Endothelial cell of umbilical vein (primary cell): ENCODE measurements at regions not wholly inside any gene's neighbourhood (a gene's known extent, or its start where the extent isn't known, plus 50 kb on each side); places are given as distances from the start of the nearest gene placed in this dataset.

Experiments used
- BruUV-seq: library from RNA; stranded (reverse); fragments of 400-500 nt; replicated peaks from 2 replicates; lab custom pipeline; 2021; lab: Mats Ljungman, UMichigan
- CTCF ChIA-PET: fragments of 300-600, 350-600 bp; sonication (Branson Sonifier 250); formaldehyde crosslinking; loops from one replicate; lab custom pipeline; 2021; ENCODE audit warnings: antibody characterized with exemption, inconsistent platforms; lab: Charles Lee
- POLR2A ChIA-PET: fragments of 300-600, 350-600 bp; sonication (Branson Sonifier 250); formaldehyde crosslinking; loops from one replicate; lab custom pipeline; 2021; ENCODE audit warnings: antibody characterized with exemption, inconsistent platforms; lab: Charles Lee
- DNase-seq: peaks from one replicate; pipeline ENCODE4 v3.0.0-alpha.2; 2011; ENCODE audit warnings: low read depth, low spot score
- FAIRE-seq: peaks from 2 replicates; lab custom pipeline; 2011; peaks lifted over from hg19 to GRCh38; lab: Jason Lieb, UNC
- H2AFZ ChIP-seq: 2 replicates; pipeline ENCODE4 v1.6.0; 2012; ENCODE audit warnings: low read depth, low read length, control low read depth, inconsistent platforms
- H3K27ac ChIP-seq: 2 replicates; pipeline ENCODE4 v1.5.1; 2011; ENCODE audit warnings: low read depth, mild to moderate bottlenecking, control low read depth, low read length, moderate library complexity; ENCODE audit not compliant: insufficient read depth
- H3K27me3 ChIP-seq, 2 experiments: 2 replicates each; pipeline versions ENCODE4 v1.6.0 to v1.6.1; 2011; ENCODE audit warnings: low read length in 2 of 2, mixed read lengths in 1 of 2; ENCODE audit not compliant: control insufficient read depth in 2 of 2, insufficient read depth in 2 of 2
- H3K36me3 ChIP-seq, 2 experiments: 2 replicates in 1 of 2; 3 replicates in 1 of 2; pipeline ENCODE4 v1.5.1; 2011; ENCODE audit warnings: low read length in 2 of 2, mild to moderate bottlenecking in 1 of 2, moderate library complexity in 1 of 2; ENCODE audit not compliant: control insufficient read depth in 2 of 2, insufficient read depth in 2 of 2; ENCODE audit errors: extremely low read depth in 1 of 2
- H3K4me1 ChIP-seq: 3 replicates; pipeline ENCODE4 v1.5.1; 2011; ENCODE audit warnings: mild to moderate bottlenecking, low read length; ENCODE audit not compliant: control insufficient read depth, insufficient read depth; ENCODE audit errors: extremely low read depth
- H3K4me2 ChIP-seq: 2 replicates; pipeline ENCODE4 v1.6.1; 2011; ENCODE audit warnings: low read length, control low read depth, mixed read lengths; ENCODE audit not compliant: insufficient read depth
- H3K4me3 ChIP-seq, 3 experiments: fragments of 200-600 bp in 1 of 3; sonication (generic), shearing (Covaris generic) in 1 of 3; replicated peaks in 1 of 3; 2 replicates each; pipeline ENCODE4 v1.5.1; 2011 to 2016; ENCODE audit warnings: control low read depth in 3 of 3, low read length in 3 of 3, mild to moderate bottlenecking in 2 of 3, inconsistent platforms in 1 of 3, low read depth in 1 of 3, moderate library complexity in 1 of 3; ENCODE audit not compliant: insufficient read depth in 1 of 3
- H3K79me2 ChIP-seq: 2 replicates; pipeline ENCODE4 v1.6.0; 2012; ENCODE audit warnings: low read length, inconsistent platforms; ENCODE audit not compliant: control insufficient read depth, insufficient read depth
- H3K9ac ChIP-seq: replicated peaks from 2 replicates; pipeline ENCODE3; 2011; ENCODE audit warnings: low read length, control low read depth; ENCODE audit not compliant: insufficient read depth; ENCODE audit errors: extremely low read depth
- H3K9me1 ChIP-seq: replicated peaks from 3 replicates; pipeline ENCODE4 v1.6.0; 2011; ENCODE audit warnings: mild to moderate bottlenecking, low read length; ENCODE audit not compliant: control insufficient read depth, insufficient read depth; ENCODE audit errors: extremely low read depth
- H3K9me3 ChIP-seq: replicated peaks from 2 replicates; pipeline ENCODE4 v1.5.1; 2012; ENCODE audit warnings: low read length, inconsistent platforms; ENCODE audit not compliant: control insufficient read depth, insufficient read depth
- H4K20me1 ChIP-seq: replicated peaks from 2 replicates; pipeline ENCODE3; 2011; ENCODE audit warnings: mild to moderate bottlenecking, low read length; ENCODE audit not compliant: control insufficient read depth, insufficient read depth; ENCODE audit errors: extremely low read depth
- EZH2 ChIP-seq: IDR thresholded peaks from 2 replicates; pipeline ENCODE4 v1.6.1; 2012; ENCODE audit warnings: borderline replicate concordance, low read depth, mild to moderate bottlenecking, moderate library complexity, low read length, inconsistent platforms; ENCODE audit not compliant: severe bottlenecking
- FOS ChIP-seq: IDR thresholded peaks from 2 replicates; pipeline ENCODE4 v1.6.1; 2011; ENCODE audit warnings: mild to moderate bottlenecking, low read length, moderate library complexity, borderline replicate concordance; ENCODE audit not compliant: insufficient read depth
- GATA2 ChIP-seq: IDR thresholded peaks from 2 replicates; pipeline ENCODE4 v1.7.0; 2011; ENCODE audit warnings: low read depth, mild to moderate bottlenecking, moderate library complexity, mixed read lengths, low read length; ENCODE audit not compliant: insufficient read length, insufficient read depth
- JUN ChIP-seq: IDR thresholded peaks from 2 replicates; pipeline ENCODE4 v1.6.1; 2011; ENCODE audit warnings: borderline replicate concordance, low read depth; ENCODE audit not compliant: insufficient read length, insufficient read depth
- MAX ChIP-seq: IDR thresholded peaks from 2 replicates; pipeline ENCODE4 v1.6.1; 2011; ENCODE audit not compliant: insufficient read depth, insufficient read length
- MYC ChIP-seq: IDR thresholded peaks from one replicate; pipeline ENCODE4 v1.6.1; 2011; ENCODE audit warnings: mild to moderate bottlenecking, low read depth, low read length
- POLR2A ChIP-seq: IDR thresholded peaks from 2 replicates; pipeline ENCODE4 v1.6.1; 2012; ENCODE audit warnings: low read depth, mild to moderate bottlenecking, control low read depth, low read length
- POLR2AphosphoS5 ChIP-seq: IDR thresholded peaks from 2 replicates; pipeline ENCODE4 v1.6.1; 2012; ENCODE audit warnings: low read depth, mild to moderate bottlenecking, control low read depth, low read length, moderate library complexity; ENCODE audit not compliant: insufficient read depth
- dilution Hi-C: fragments of 300-500 bp; cut with MboI; formaldehyde crosslinking; loops from one replicate; pipeline ENCODE4 v1.15.0; 2019; ENCODE audit warnings: low sequenced_read_pairs; ENCODE audit not compliant: extremely low pct_ligation_motif_present
- intact Hi-C: fragments of 100-400 bp; cut with micrococcal nuclease; formaldehyde crosslinking; loops from one replicate; pipeline ENCODE4 v1.10.0; 2022
- TF ChIP-seq, protein P1 (sequence below), 2 donors: IDR thresholded peaks; 1 replicate in 1 of 2; 2 replicates in 1 of 2; pipeline ENCODE4 v1.5.1; 2011; ENCODE audit warnings: low read length in 2 of 2, mild to moderate bottlenecking in 2 of 2, moderate library complexity in 2 of 2, control low read depth in 1 of 2, inconsistent platforms in 1 of 2, low read depth in 1 of 2; ENCODE audit not compliant: insufficient read depth in 1 of 2; ENCODE audit errors: extremely low read depth in 1 of 2

GRCh38 chr5:56325039-56325438, 91.9 kb upstream of the ANKRD55 start:
- H3K27me3 ChIP-seq, result no peaks in the 10 kb centered on the region
- no peak for TF ChIP-seq POLR2AphosphoS5
- no peak for TF ChIP-seq GATA2
- TF ChIP-seq FOS, result no peak
- H3K27ac ChIP-seq, result no peak overlapping the region
- H3K4me2 ChIP-seq, result no peak overlapping the region
- dilution Hi-C loops, result no loop called here
- intact Hi-C loops, result no loop called here
- FAIRE-seq, result no peak
- no peak overlapping the region for H3K4me3 ChIP-seq
- no TSS peak for BruUV-seq
- no peak overlapping the region for H3K9ac ChIP-seq
- no peak for DNase-seq
- no peaks in the 10 kb centered on the region for H3K9me3 ChIP-seq
- no peak overlapping the region for H2AFZ ChIP-seq
- no peaks in the 10 kb centered on the region for H4K20me1 ChIP-seq
- no peaks in the 10 kb centered on the region for H3K36me3 ChIP-seq
- ChIA-PET CTCF (interaction anchor here (1.0 kb wide), 1 partner anchor 512 kb away, joined by 3 read pairs; no protein-coding TSS in a partner anchor), POLR2A (no interaction called here)
- no peaks in the 10 kb centered on the region for H3K9me1 ChIP-seq
- no peaks in the 10 kb centered on the region for H3K79me2 ChIP-seq
- peaks cover 26% of the 10 kb centered on the region for H3K4me1 ChIP-seq

GRCh38 chr5:56323505-56323904, 90.4 kb upstream of the ANKRD55 start:
- FAIRE-seq (no peak), DNase-seq (no peak)
- Histone ChIP-seq H4K20me1 (no peaks in the 10 kb centered on the region), H3K4me3 (no peak overlapping the region), H2AFZ (no peak overlapping the region), H3K79me2 (no peaks in the 10 kb centered on the region), H3K9ac (no peak overlapping the region), H3K27me3 (no peaks in the 10 kb centered on the region), H3K4me2 (no peak overlapping the region), H3K27ac (no peak overlapping the region), H3K9me3 (no peaks in the 10 kb centered on the region), H3K36me3 (no peaks in the 10 kb centered on the region), H3K4me1 (peaks cover 15% of the 10 kb centered on the region), H3K9me1 (no peaks in the 10 kb centered on the region)
- intact Hi-C loops (no loop called here), dilution Hi-C loops (no loop called here)
- POLR2A ChIA-PET, result no interaction called here
- TF ChIP-seq GATA2 (no peak), FOS (no peak), JUN (no peak), POLR2A (no peak), MYC (no peak), MAX (no peak), POLR2AphosphoS5 (no peak), EZH2 (no peak)
- TF ChIP-seq, protein P1, sequence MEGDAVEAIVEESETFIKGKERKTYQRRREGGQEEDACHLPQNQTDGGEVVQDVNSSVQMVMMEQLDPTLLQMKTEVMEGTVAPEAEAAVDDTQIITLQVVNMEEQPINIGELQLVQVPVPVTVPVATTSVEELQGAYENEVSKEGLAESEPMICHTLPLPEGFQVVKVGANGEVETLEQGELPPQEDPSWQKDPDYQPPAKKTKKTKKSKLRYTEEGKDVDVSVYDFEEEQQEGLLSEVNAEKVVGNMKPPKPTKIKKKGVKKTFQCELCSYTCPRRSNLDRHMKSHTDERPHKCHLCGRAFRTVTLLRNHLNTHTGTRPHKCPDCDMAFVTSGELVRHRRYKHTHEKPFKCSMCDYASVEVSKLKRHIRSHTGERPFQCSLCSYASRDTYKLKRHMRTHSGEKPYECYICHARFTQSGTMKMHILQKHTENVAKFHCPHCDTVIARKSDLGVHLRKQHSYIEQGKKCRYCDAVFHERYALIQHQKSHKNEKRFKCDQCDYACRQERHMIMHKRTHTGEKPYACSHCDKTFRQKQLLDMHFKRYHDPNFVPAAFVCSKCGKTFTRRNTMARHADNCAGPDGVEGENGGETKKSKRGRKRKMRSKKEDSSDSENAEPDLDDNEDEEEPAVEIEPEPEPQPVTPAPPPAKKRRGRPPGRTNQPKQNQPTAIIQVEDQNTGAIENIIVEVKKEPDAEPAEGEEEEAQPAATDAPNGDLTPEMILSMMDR (IDR thresholded peaks at IDR 0.05; ENCODE audit: extremely low read depth in 1 of 2, insufficient read depth in 1 of 2, low read depth in 1 of 2, low read length in 2 of 2), result no peak
- CTCF ChIA-PET, result interaction anchor here (0.6 to 1.8 kb wide), 7 partner anchors 8 to 515 kb away, joined by 3 to 10 read pairs (median 3); no protein-coding TSS in a partner anchor
- BruUV-seq, result no TSS peak
